ENCODE measurements at regions not wholly inside any gene's neighbourhood (a gene's known extent, or its start where the extent isn't known, plus 50 kb on each side); places are given as distances from the start of the nearest gene placed in this dataset.

GRCh38 chr5:158492841-158493242 lies 606.9 kb downstream of the EBF1 start:
- Histone ChIP-seq H3K9me3 (peaks cover 0 to 4% (median 0%) of the 10 kb centered on the region in 4 donors), H3K4me3 (no peak overlapping the region), H3K36me3 (no peaks in the 10 kb centered on the region), H3K4me1 (no peaks in the 10 kb centered on the region), H3K27me3 (no peaks in the 10 kb centered on the region), H3K27ac (no peak overlapping the region)
- WGBS, 2 donors: 81 to 82% methylated on average over 3 of the region's 3 CpGs
- no peak for ATAC-seq (ENCODE audit: low FRiP score in 2 of 2)
- no peak for TF ChIP-seq POLR2AphosphoS5 (IDR thresholded peaks at IDR 0.05)
- no peak for TF ChIP-seq EP300 (IDR thresholded peaks at IDR 0.05)
- TF ChIP-seq CTCF (IDR thresholded peaks at IDR 0.05): no peak
- no peak for TF ChIP-seq POLR2A (IDR thresholded peaks at IDR 0.05)
- no peak for DNase-seq

- H3K4me1 ChIP-seq: no peaks in the 10 kb centered on the region
- ATAC-seq (ENCODE audit: low FRiP score in 2 of 2) (no peak), DNase-seq (no peak)
- no peaks in the 10 kb centered on the region for H3K36me3 ChIP-seq
- no peaks in the 10 kb centered on the region for H3K27me3 ChIP-seq
- H3K9me3 ChIP-seq: peaks cover 0 to 4% (median 0%) of the 10 kb centered on the region in 4 donors
- no peak overlapping the region for H3K27ac ChIP-seq
- H3K4me3 ChIP-seq: no peak overlapping the region
- TF ChIP-seq POLR2AphosphoS5 (IDR thresholded peaks at IDR 0.05) (no peak), POLR2A (IDR thresholded peaks at IDR 0.05) (no peak), EP300 (IDR thresholded peaks at IDR 0.05) (no peak), CTCF (IDR thresholded peaks at IDR 0.05) (no peak)
Observed at GRCh38 chr5:158492136-158492535, 607.6 kb downstream of the EBF1 start.

- H3K36me3 ChIP-seq: no peaks in the 10 kb centered on the region
- H3K4me1 ChIP-seq: peaks cover 0 to 10% (median 7%) of the 10 kb centered on the region in 4 donors
- ATAC-seq (ENCODE audit: low FRiP score in 2 of 2) (no peak), DNase-seq (no peak)
- no peaks in the 10 kb centered on the region for H3K27me3 ChIP-seq
- WGBS, 2 donors: 37 to 54% methylated on average over 1 of the region's 1 CpG
- no peak overlapping the region for H3K27ac ChIP-seq
- H3K9me3 ChIP-seq: no peaks in the 10 kb centered on the region
- no peak for TF ChIP-seq POLR2AphosphoS5 (IDR thresholded peaks at IDR 0.05)
- no peak for TF ChIP-seq POLR2A (IDR thresholded peaks at IDR 0.05)
- no peak for TF ChIP-seq CTCF (IDR thresholded peaks at IDR 0.05)
- no peak for TF ChIP-seq EP300 (IDR thresholded peaks at IDR 0.05)
- H3K4me3 ChIP-seq: no peak overlapping the region
Observed at GRCh38 chr5:158487664-158488063, 612.1 kb downstream of the EBF1 start.

GRCh38 chr5:158487156-158487555 lies 612.6 kb downstream of the EBF1 start:
- 44 to 67% methylated on average over 1 of the region's 1 CpG for WGBS, 2 donors
- Histone ChIP-seq H3K27ac (no peak overlapping the region), H3K9me3 (no peaks in the 10 kb centered on the region), H3K4me1 (peaks cover 0 to 10% (median 7%) of the 10 kb centered on the region in 4 donors), H3K36me3 (no peaks in the 10 kb centered on the region), H3K4me3 (no peak overlapping the region), H3K27me3 (no peaks in the 10 kb centered on the region)
- ATAC-seq (ENCODE audit: low FRiP score in 2 of 2) (no peak), DNase-seq (no peak)
- TF ChIP-seq CTCF (IDR thresholded peaks at IDR 0.05): no peak
- TF ChIP-seq EP300 (IDR thresholded peaks at IDR 0.05): no peak
- TF ChIP-seq POLR2AphosphoS5 (IDR thresholded peaks at IDR 0.05): no peak
- no peak for TF ChIP-seq POLR2A (IDR thresholded peaks at IDR 0.05)

GRCh38 chr5:158486566-158486965 lies 613.1 kb downstream of the EBF1 start:
- WGBS, 2 donors: 82 to 84% methylated on average over 3 of the region's 3 CpGs

More at GRCh38 chr5:158486566-158486965, 613.1 kb downstream of the EBF1 start:
- no peak overlapping the region for H3K4me3 ChIP-seq
- ATAC-seq (ENCODE audit: low FRiP score in 2 of 2) (no peak), DNase-seq (no peak)
- H3K27me3 ChIP-seq: no peaks in the 10 kb centered on the region
- TF ChIP-seq CTCF (IDR thresholded peaks at IDR 0.05) (no peak), POLR2AphosphoS5 (IDR thresholded peaks at IDR 0.05) (no peak), POLR2A (IDR thresholded peaks at IDR 0.05) (no peak), EP300 (IDR thresholded peaks at IDR 0.05) (no peak)
- no peak overlapping the region for H3K27ac ChIP-seq
- H3K9me3 ChIP-seq: no peaks in the 10 kb centered on the region
- H3K36me3 ChIP-seq: no peaks in the 10 kb centered on the region
- peaks cover 0 to 10% (median 7%) of the 10 kb centered on the region in 4 donors for H3K4me1 ChIP-seq
